Lower leg skin (tissue), 4 donors: ENCODE measurements at regions not wholly inside any gene's neighbourhood (a gene's known extent, or its start where the extent isn't known, plus 50 kb on each side); places are given as distances from the start of the nearest gene placed in this dataset.

ENCODE experiments used
- DNase-seq, 2 donors: peaks; one replicate each; pipeline ENCODE4 v3.0.0-alpha.2; 2019; ENCODE audit warnings: low spot score in 2 of 2
- H3K4me3 ChIP-seq: fragments of 200-600 bp; sonication (generic); 2 replicates; pipeline ENCODE4 v1.5.1; 2017; ENCODE audit warnings: mild to moderate bottlenecking, low read depth; ENCODE audit not compliant: poor library complexity, severe bottlenecking
- POLR2A ChIP-seq, 2 donors: fragments of 450-650 bp; IDR thresholded peaks; one replicate each; pipeline ENCODE4 v1.6.1; 2016 to 2017; ENCODE audit warnings: antibody characterized with exemption in 2 of 2, mild to moderate bottlenecking in 1 of 2, moderate library complexity in 1 of 2
- whole genome bisulfite sequencing, 2 donors: methylation state at CpG; one replicate each; pipeline ENCODE4 v1.1.5; 2018; 5-methylcytosine and 5-hydroxymethylcytosine counted together
- intact Hi-C: fragments of 100-400 bp; cut with DNase I; formaldehyde crosslinking; loops from one replicate; pipeline ENCODE4 v1.15.0; 2023; ENCODE audit warnings: low total_unique reads
- TF ChIP-seq, protein P1 (sequence below), 3 donors: fragments of 450-650 bp; IDR thresholded peaks; one replicate each; pipeline ENCODE4 v1.5.1; 2016; ENCODE audit warnings: antibody characterized with exemption in 3 of 3, mild to moderate bottlenecking in 3 of 3, moderate library complexity in 2 of 3

DNA sequence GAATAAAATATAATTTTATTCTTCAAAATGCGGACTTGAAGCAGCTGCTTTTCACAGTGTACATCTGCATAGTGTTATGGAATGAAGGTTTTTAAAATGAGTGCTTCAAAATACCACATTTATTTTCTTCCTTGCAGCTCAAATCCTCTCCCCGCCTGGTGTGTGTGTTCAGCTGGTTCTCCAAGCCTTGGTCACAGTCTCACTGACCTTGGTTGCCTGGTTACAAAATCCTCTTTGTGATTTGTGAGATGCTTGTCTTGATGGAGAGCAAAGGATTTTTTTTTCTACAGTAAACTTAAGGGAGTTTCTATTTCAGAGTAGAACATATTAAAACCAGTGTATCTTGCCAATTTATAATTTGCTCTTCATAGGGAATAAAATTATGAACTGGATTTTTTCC is 139.2 kb downstream of the PCDH18 start:
- TF ChIP-seq POLR2A (IDR thresholded peaks at IDR 0.05): no peak
- TF ChIP-seq, protein P1, sequence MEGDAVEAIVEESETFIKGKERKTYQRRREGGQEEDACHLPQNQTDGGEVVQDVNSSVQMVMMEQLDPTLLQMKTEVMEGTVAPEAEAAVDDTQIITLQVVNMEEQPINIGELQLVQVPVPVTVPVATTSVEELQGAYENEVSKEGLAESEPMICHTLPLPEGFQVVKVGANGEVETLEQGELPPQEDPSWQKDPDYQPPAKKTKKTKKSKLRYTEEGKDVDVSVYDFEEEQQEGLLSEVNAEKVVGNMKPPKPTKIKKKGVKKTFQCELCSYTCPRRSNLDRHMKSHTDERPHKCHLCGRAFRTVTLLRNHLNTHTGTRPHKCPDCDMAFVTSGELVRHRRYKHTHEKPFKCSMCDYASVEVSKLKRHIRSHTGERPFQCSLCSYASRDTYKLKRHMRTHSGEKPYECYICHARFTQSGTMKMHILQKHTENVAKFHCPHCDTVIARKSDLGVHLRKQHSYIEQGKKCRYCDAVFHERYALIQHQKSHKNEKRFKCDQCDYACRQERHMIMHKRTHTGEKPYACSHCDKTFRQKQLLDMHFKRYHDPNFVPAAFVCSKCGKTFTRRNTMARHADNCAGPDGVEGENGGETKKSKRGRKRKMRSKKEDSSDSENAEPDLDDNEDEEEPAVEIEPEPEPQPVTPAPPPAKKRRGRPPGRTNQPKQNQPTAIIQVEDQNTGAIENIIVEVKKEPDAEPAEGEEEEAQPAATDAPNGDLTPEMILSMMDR (IDR thresholded peaks at IDR 0.05): no peak
- DNase-seq: no peak
- intact Hi-C loops: no loop called here
- WGBS, 2 donors: 44 to 51% methylated on average over 2 of the region's 2 CpGs
- no peak overlapping the region for H3K4me3 ChIP-seq

DNA sequence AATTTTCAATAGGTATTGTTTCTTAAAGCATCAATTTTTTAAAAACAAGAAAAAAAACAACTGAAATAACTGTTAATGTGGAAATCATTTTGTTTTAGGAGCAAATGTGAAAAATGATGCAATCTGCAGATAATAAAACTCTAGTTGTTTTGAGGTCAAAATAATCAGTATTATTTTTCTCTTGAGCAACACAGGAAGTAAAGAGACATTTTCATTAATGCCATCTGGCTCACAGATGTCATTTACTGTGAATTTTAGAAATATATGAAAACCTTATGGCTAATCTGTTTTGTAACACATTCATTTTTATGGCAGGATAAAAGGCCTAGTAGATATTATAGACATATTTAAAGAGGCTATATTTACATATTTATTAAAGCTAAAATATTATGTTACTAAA is 141.6 kb downstream of the PCDH18 start:
- no peak for DNase-seq
- intact Hi-C loops: no loop called here

DNA sequence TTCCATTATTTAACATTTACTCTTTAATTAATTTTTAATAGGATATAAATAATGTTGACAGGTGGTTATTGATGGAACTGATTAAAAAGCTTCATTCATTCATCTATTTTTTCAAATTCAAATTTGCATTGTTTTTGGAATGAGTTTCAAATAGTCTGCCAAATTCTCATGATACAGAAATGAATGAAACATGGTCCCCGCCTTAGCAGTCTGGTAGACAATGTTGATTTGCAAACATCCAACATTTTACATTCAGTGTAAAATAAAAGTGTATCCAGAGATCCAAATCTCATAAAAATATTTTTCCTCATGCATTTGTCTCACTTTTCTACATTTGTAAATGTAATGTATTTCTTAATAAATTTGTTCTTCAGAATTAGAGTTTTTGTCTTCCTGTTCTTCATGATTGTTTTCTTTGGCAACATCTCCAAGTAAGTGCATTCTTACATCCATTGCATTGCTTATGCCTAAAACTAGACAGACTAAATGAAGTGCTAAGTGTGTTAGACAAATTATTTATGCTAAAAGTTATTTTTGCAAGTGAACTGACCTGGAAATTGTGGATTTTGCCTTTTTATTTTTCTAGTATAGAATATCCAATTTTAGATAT is 142.3 kb downstream of the PCDH18 start:
- intact Hi-C loops: no loop called here
- WGBS, 2 donors: 72 to 74% methylated on average over 1 of the region's 1 CpG
- TF ChIP-seq, protein P1 (IDR thresholded peaks at IDR 0.05): no peak
- no peak for TF ChIP-seq POLR2A (IDR thresholded peaks at IDR 0.05)
- DNase-seq: no peak
- H3K4me3 ChIP-seq: no peak overlapping the region

More for the DNA sequence above, 141.6 kb downstream of the PCDH18 start:
- no peak for TF ChIP-seq POLR2A (IDR thresholded peaks at IDR 0.05)
- TF ChIP-seq, protein P1 (IDR thresholded peaks at IDR 0.05): no peak
- no peak overlapping the region for H3K4me3 ChIP-seq

DNA sequence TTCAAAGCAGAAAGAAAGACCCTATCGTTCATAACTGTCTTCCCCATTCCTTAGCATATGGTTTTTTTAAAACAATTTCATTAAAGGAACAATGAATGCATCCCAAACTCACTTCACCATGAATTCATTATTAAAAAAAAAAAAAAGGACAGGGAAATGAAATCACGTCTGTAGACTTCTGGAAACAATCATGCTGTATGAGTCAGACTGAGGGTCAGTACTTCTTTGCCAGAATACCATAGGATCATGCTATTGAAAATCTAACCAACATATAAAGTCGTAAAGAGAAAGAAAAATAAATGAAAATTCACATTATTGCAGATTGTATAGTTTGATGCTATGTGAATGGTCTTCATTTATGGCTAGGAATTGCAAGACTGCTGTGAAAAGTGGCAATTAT is 144.4 kb downstream of the PCDH18 start:
- no peak for DNase-seq

DNA sequence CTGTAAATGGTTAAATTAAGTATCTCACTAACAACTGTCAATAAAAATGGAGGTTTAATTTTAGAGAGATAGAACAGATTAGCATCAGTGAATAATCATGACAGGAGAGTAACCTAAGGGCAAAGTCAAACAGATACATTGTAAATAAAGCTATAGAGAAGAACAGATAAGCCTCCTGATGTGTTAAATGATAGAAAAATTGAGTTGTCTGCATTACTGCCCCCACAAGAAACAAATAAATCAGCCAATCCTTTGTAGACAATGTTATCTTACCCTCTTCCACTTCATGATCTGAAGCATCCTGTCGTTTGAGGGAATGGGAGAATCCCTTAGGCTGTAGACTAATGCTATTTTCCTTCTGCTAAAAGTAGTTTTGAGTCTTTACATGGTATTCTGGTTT is 147.8 kb downstream of the PCDH18 start:
- no peak for DNase-seq
- no peak overlapping the region for H3K4me3 ChIP-seq
- 59 to 65% methylated on average over 1 of the region's 1 CpG for WGBS, 2 donors
- TF ChIP-seq, protein P1 (IDR thresholded peaks at IDR 0.05): no peak
- no peak for TF ChIP-seq POLR2A (IDR thresholded peaks at IDR 0.05)
- intact Hi-C loops: no loop called here

More for the DNA sequence above, 144.4 kb downstream of the PCDH18 start:
- no peak for TF ChIP-seq POLR2A (IDR thresholded peaks at IDR 0.05)
- TF ChIP-seq, protein P1 (IDR thresholded peaks at IDR 0.05): no peak
- intact Hi-C loops: no loop called here
- WGBS, 2 donors: 33 to 48% methylated on average over 3 of the region's 3 CpGs
- no peak overlapping the region for H3K4me3 ChIP-seq

DNA sequence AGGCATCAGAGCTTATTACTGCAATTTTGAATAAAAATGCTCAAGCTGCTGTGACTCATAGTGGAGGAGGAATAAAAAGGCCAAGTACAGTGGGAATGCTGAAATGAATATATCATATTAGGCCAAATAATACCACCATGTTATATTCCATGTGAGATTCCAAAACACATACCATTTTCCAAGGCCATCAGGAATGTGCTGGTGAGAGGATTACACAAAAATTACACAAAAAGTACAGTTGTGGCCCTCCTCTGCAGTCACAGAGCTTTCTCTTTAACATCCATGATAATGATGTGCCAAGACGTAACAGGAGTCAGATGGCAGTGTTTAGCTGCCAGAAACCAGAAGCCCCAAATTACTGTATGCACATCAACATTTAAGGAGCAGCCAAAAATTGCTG is 153.5 kb downstream of the PCDH18 start:
- TF ChIP-seq, protein P1 (IDR thresholded peaks at IDR 0.05): no peak
- TF ChIP-seq POLR2A (IDR thresholded peaks at IDR 0.05): no peak
- DNase-seq: no peak
- no peak overlapping the region for H3K4me3 ChIP-seq
- 41 to 45% methylated on average over 1 of the region's 1 CpG for WGBS, 2 donors
- intact Hi-C loops: no loop called here
